NCI-H345 treated with DMSO at 0.1 percent for 48 hours (cell line): ENCODE measurements at regions not wholly inside any gene's neighbourhood (a gene's known extent, or its start where the extent isn't known, plus 50 kb on each side); places are given as distances from the start of the nearest gene placed in this dataset.
A peak's percentile ranks its signal among the peaks of the same experiment; 100 is the strongest.

Experiments
- DNase-seq: peaks from one replicate; lab custom pipeline; 2025; ENCODE audit not compliant: unreplicated experiment; lab: John Stamatoyannopoulos, UW

- DNase-seq: no peak
Measured at GRCh38 chr3:193187070-193187722, 53.8 kb upstream of the PLAAT1 start.

GRCh38 chr3:193190146-193190786, 50.8 kb upstream of the PLAAT1 start:
- peak; percentile 24 for DNase-seq
